Lower leg skin (tissue), 4 donors: ENCODE measurements at regions not wholly inside any gene's neighbourhood (a gene's known extent, or its start where the extent isn't known, plus 50 kb on each side); places are given as distances from the start of the nearest gene placed in this dataset.

Experiments
- DNase-seq, 2 donors: peaks; one replicate each; pipeline ENCODE4 v3.0.0-alpha.2; 2019; ENCODE audit warnings: low spot score in 2 of 2
- H3K4me3 ChIP-seq: fragments of 200-600 bp; sonication (generic); 2 replicates; pipeline ENCODE4 v1.5.1; 2017; ENCODE audit warnings: mild to moderate bottlenecking, low read depth; ENCODE audit not compliant: poor library complexity, severe bottlenecking
- POLR2A ChIP-seq, 2 donors: fragments of 450-650 bp; IDR thresholded peaks; one replicate each; pipeline ENCODE4 v1.6.1; 2016 to 2017; ENCODE audit warnings: antibody characterized with exemption in 2 of 2, mild to moderate bottlenecking in 1 of 2, moderate library complexity in 1 of 2
- WGBS, 2 donors: methylation state at CpG; one replicate each; pipeline ENCODE4 v1.1.5; 2018; 5-methylcytosine and 5-hydroxymethylcytosine counted together
- intact Hi-C: fragments of 100-400 bp; cut with DNase I; formaldehyde crosslinking; loops from one replicate; pipeline ENCODE4 v1.15.0; 2023; ENCODE audit warnings: low total_unique reads
- TF ChIP-seq, protein P1 (sequence below), 3 donors: fragments of 450-650 bp; IDR thresholded peaks; one replicate each; pipeline ENCODE4 v1.5.1; 2016; ENCODE audit warnings: antibody characterized with exemption in 3 of 3, mild to moderate bottlenecking in 3 of 3, moderate library complexity in 2 of 3

DNA sequence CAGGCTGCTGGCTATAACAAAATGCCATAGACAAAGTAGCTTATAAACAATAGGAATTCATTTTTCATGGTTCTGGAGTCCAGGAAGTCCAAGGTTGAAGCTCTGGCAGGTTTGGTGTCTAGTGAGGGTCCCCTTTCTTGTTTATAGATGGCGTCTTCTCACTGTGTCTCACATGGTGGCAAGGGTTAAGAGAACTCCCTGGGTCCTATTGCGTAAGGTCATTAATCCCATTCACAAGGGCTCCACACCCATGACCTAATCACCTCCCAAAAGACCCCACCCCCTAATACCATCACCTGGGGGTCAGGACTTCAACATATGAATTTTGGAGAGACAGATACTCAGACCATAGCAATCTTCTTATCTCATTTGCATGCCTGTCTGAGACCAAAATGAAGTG, 108.9 kb upstream of the USP25 start:
- WGBS, 2 donors: 96 to 98% methylated on average over 2 of the region's 2 CpGs
- H3K4me3 ChIP-seq: no peak overlapping the region
- DNase-seq: no peak
- intact Hi-C loops: no loop called here
- TF ChIP-seq POLR2A (IDR thresholded peaks at IDR 0.05): no peak
- TF ChIP-seq, protein P1, sequence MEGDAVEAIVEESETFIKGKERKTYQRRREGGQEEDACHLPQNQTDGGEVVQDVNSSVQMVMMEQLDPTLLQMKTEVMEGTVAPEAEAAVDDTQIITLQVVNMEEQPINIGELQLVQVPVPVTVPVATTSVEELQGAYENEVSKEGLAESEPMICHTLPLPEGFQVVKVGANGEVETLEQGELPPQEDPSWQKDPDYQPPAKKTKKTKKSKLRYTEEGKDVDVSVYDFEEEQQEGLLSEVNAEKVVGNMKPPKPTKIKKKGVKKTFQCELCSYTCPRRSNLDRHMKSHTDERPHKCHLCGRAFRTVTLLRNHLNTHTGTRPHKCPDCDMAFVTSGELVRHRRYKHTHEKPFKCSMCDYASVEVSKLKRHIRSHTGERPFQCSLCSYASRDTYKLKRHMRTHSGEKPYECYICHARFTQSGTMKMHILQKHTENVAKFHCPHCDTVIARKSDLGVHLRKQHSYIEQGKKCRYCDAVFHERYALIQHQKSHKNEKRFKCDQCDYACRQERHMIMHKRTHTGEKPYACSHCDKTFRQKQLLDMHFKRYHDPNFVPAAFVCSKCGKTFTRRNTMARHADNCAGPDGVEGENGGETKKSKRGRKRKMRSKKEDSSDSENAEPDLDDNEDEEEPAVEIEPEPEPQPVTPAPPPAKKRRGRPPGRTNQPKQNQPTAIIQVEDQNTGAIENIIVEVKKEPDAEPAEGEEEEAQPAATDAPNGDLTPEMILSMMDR (IDR thresholded peaks at IDR 0.05): no peak

DNA sequence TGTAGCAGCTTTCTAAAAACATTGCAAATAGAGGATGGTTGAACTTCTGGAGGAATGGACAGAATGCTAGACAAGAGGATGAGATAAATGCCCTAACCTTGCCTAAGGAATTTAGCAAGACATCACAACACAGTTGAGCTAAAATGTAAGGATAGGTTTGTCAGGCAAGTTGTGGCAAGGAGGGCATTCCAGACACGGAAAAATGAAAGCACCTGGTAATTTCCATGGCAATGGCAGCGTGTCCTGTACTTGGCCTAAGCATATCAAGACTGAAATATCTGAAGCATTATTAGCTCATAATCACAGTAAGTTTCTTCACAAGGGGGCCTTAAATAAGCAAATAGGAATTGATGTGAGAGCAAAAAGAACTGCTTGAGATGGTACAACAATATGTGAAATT, 105.1 kb upstream of the USP25 start:
- no peak for DNase-seq
- H3K4me3 ChIP-seq: no peak overlapping the region
- 54 to 64% methylated on average over 2 of the region's 2 CpGs for WGBS, 2 donors
- no peak for TF ChIP-seq POLR2A (IDR thresholded peaks at IDR 0.05)
- TF ChIP-seq, protein P1 (IDR thresholded peaks at IDR 0.05): no peak
- intact Hi-C loops: no loop called here

DNA sequence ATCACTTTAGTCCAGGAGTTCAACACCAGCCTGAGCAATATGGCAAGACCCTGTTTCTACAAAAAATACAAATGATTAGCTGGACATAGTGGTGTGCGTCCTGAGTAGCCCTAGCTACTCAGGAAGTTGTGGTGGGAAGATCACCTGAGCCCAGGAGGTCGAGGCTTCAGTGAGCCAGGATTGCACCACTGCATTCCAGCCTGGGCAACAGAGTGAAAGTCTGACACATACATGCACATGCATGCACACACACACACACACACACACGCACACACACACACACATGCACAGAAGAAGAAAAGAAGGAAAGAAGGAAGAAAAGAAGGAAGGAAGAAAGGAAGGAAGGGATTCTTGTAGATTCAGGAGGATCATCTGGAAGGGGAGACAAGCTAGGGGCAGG, 104.4 kb upstream of the USP25 start:
- no peak overlapping the region for H3K4me3 ChIP-seq
- TF ChIP-seq, protein P1 (IDR thresholded peaks at IDR 0.05): no peak
- no peak for TF ChIP-seq POLR2A (IDR thresholded peaks at IDR 0.05)
- no peak for DNase-seq
- intact Hi-C loops: no loop called here
- WGBS, 2 donors: 50 to 77% methylated on average over 3 of the region's 3 CpGs

DNA sequence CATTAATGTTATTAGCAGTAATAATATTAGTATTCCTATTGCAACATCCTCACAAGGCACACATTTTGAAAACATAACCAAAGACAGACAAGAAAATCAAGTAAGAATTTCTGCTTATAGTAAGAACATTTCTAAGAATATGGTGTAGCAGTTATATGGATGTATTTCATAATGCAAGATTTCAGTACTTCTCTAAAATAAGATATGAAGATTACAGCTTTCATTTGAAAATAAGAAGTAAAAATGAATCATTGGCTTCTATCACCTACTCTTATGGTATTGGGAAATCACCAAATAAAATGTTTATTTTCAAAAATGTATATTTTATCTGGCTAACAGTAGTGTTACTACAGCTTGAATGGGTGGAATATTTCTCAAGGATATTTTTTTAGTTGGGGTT, 103.8 kb upstream of the USP25 start:
- TF ChIP-seq, protein P1 (IDR thresholded peaks at IDR 0.05): no peak
- no peak for TF ChIP-seq POLR2A (IDR thresholded peaks at IDR 0.05)
- no peak for DNase-seq
- H3K4me3 ChIP-seq: no peak overlapping the region
- intact Hi-C loops: no loop called here

DNA sequence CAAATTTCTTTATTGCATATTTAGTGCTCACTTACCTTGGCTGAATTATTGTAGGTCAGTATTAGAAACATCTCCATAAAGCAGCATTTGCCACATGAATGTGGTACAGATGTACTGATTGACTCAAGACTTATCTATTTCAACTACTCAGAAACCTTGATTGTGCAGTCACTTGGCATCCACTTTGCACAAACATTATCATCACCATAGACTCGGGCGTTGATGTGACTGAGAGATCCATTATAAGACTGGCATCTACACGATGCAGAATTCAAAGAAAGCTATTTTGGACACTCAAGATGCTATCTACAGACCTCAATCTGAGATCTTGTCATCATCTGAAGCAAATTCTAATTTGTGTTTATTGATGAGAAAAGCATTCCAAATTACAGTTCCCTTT, 102.8 kb upstream of the USP25 start:
- intact Hi-C loops: no loop called here
- no peak for DNase-seq

DNA sequence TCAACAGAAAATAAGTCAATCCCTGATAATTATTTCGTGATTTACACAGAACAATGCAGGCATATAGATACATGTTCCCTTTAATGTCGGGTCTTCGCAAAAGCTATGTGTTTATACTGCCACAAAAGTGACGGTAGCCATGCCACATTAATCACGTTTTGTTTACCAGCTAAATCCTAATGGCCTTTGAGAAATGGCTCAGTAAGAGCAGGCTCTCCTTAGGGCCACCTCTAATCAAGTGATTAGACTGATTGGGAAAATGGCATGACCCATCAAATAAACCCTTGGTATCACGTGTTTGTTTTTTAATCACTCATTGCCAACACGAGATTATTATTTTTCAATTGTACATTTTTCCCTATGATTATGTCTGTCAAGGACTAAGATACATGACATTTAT, 102.0 kb upstream of the USP25 start:
- TF ChIP-seq POLR2A (IDR thresholded peaks at IDR 0.05): no peak
- TF ChIP-seq, protein P1 (IDR thresholded peaks at IDR 0.05): no peak
- no peak overlapping the region for H3K4me3 ChIP-seq
- WGBS, 2 donors: 67 to 68% methylated on average over 7 of the region's 7 CpGs
- DNase-seq: no peak
- intact Hi-C loops: no loop called here

More for the DNA sequence above, 102.8 kb upstream of the USP25 start:
- no peak overlapping the region for H3K4me3 ChIP-seq
- WGBS, 2 donors: 69 to 77% methylated on average over 3 of the region's 3 CpGs
- TF ChIP-seq POLR2A (IDR thresholded peaks at IDR 0.05): no peak
